ENCODE measurements at regions not wholly inside any gene's neighbourhood (a gene's known extent, or its start where the extent isn't known, plus 50 kb on each side); places are given as distances from the start of the nearest gene placed in this dataset.

DNA sequence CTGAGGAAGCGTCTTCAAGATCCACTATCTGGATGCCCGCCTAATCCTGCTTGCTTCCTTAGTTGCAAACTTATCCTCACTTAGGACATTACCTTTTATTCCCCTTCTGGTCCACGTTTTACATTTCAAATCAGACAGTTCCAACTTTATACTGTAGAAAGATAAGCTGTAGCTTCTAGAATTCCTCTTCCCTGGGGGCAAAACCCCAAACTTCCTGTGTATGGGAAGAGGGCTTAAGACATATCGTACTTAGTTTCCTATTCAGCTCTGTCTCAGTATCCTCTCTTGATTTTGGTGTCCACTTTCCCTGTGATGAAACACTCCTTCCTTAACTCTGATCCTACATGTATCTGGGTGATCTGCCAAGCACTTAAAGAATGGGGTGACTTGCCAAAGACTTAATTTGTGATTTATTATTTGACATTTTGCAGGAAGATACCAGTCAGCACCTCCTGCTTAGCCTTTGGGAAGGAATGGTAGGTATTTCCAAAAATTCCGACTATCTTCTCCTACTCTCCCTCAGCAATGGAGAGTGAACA, 245.2 kb downstream of the CDCA7 start:
- H4K20me1 ChIP-seq (ENCODE audit: control insufficient read depth, insufficient read depth, low read depth, low read length) = no peaks in the 10 kb centered on the region
- H3K4me2 ChIP-seq (ENCODE audit: low read length) = no peak overlapping the region
- no peak overlapping the region for H3K4me3 ChIP-seq (ENCODE audit: low read length)
- H3K27me3 ChIP-seq (ENCODE audit: control insufficient read depth, low read length) = 0 out of 2 replicates have a peak, but pooled peaks cover 6% of the 10 kb centered on the region
- no peak overlapping the region for H3K27ac ChIP-seq (ENCODE audit: low read depth, low read length)
- H3K79me2 ChIP-seq (ENCODE audit: control insufficient read depth, low read length) = no peaks in the 10 kb centered on the region
- no peaks in the 10 kb centered on the region for H3K9me2 ChIP-seq (replicated peaks; ENCODE audit: control insufficient read depth, low read length)
- H3K4me1 ChIP-seq (ENCODE audit: control insufficient read depth, low read length) = no peaks in the 10 kb centered on the region
- no peaks in the 10 kb centered on the region for H3K36me3 ChIP-seq (ENCODE audit: control insufficient read depth, low read length)
- TF ChIP-seq, protein P1, sequence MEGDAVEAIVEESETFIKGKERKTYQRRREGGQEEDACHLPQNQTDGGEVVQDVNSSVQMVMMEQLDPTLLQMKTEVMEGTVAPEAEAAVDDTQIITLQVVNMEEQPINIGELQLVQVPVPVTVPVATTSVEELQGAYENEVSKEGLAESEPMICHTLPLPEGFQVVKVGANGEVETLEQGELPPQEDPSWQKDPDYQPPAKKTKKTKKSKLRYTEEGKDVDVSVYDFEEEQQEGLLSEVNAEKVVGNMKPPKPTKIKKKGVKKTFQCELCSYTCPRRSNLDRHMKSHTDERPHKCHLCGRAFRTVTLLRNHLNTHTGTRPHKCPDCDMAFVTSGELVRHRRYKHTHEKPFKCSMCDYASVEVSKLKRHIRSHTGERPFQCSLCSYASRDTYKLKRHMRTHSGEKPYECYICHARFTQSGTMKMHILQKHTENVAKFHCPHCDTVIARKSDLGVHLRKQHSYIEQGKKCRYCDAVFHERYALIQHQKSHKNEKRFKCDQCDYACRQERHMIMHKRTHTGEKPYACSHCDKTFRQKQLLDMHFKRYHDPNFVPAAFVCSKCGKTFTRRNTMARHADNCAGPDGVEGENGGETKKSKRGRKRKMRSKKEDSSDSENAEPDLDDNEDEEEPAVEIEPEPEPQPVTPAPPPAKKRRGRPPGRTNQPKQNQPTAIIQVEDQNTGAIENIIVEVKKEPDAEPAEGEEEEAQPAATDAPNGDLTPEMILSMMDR (IDR thresholded peaks at IDR 0.05; ENCODE audit: low read depth, low read length, poor library complexity, severe bottlenecking) = no peak
- no peak for TF ChIP-seq EZH2phosphoT487 (IDR thresholded peaks at IDR 0.05; ENCODE audit: borderline replicate concordance, low read length)
- no peaks in the 10 kb centered on the region for H3K9me3 ChIP-seq (ENCODE audit: control insufficient read depth, insufficient read depth, low read length)
- H3F3A ChIP-seq (ENCODE audit: control insufficient read depth, insufficient read depth) = no peaks in the 10 kb centered on the region

DNA sequence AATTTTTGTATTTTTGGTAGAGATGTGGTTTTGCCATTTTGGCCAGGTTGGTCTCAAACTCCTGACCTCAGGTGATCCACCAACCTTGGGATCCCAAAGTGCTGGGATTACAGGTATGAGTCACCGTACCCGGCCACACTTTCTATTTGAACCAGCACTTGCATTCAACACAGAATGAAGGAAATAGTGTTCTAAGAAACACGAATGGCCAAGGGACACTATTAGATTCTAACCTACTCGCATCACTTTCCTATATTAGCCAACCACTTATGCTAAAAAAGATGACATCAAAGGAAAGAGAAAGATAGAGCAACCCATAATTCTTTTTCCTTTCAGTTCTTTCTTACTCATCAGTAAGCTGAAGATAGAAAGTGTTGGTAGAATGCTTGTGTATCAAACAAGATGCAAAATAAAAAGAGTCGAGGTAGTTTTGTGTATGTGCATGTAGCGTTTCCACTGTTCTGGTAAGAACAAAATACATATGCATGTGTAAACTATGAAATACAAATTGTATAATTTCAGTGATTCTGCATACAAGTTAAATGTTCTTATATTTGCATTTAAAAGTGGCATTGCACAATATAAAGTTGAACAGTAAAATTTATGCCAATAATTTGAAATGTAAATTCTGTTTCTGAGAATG, 247.6 kb downstream of the CDCA7 start:
- Histone ChIP-seq H3K27me3 (ENCODE audit: control insufficient read depth, low read length) (peaks cover 11% of the 10 kb centered on the region), H3K4me1 (ENCODE audit: control insufficient read depth, low read length) (no peaks in the 10 kb centered on the region), H3K9me2 (replicated peaks; ENCODE audit: control insufficient read depth, low read length) (no peaks in the 10 kb centered on the region), H3K9me3 (ENCODE audit: control insufficient read depth, insufficient read depth, low read length) (no peaks in the 10 kb centered on the region), H3F3A (ENCODE audit: control insufficient read depth, insufficient read depth) (no peaks in the 10 kb centered on the region), H4K20me1 (ENCODE audit: control insufficient read depth, insufficient read depth, low read depth, low read length) (no peaks in the 10 kb centered on the region), H3K4me2 (ENCODE audit: low read length) (no peak overlapping the region), H3K4me3 (ENCODE audit: low read length) (no peak overlapping the region), H3K36me3 (ENCODE audit: control insufficient read depth, low read length) (no peaks in the 10 kb centered on the region), H3K27ac (ENCODE audit: low read depth, low read length) (no peak overlapping the region), H3K79me2 (ENCODE audit: control insufficient read depth, low read length) (no peaks in the 10 kb centered on the region)
- TF ChIP-seq EZH2phosphoT487 (IDR thresholded peaks at IDR 0.05; ENCODE audit: borderline replicate concordance, low read length) = no peak
- TF ChIP-seq, protein P1 (IDR thresholded peaks at IDR 0.05; ENCODE audit: low read depth, low read length, poor library complexity, severe bottlenecking) = no peak

DNA sequence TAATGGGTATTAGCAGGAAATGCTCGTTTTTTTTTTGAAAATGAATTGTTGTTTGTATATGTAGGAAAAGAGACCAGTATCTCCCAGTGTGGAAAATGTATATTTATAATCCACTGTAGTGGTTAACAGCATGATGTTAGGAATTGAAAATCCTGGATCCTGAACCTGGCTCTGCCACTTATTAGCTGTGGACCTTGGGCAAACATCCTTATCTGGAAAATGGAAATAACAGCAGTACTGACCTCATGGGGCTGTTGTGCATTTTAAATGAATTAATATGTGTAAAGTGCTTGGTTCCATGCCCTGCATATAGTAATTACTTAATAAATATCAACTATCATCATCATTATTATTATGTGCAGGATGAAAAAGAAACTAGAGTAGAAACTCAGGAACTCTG, 251.3 kb downstream of the CDCA7 start:
- TF ChIP-seq, protein P1 (IDR thresholded peaks at IDR 0.05; ENCODE audit: low read depth, low read length, poor library complexity, severe bottlenecking) = no peak
- no peak for TF ChIP-seq EZH2phosphoT487 (IDR thresholded peaks at IDR 0.05; ENCODE audit: borderline replicate concordance, low read length)
- Histone ChIP-seq H3F3A (ENCODE audit: control insufficient read depth, insufficient read depth) (no peaks in the 10 kb centered on the region), H3K9me3 (ENCODE audit: control insufficient read depth, insufficient read depth, low read length) (no peaks in the 10 kb centered on the region), H3K4me1 (ENCODE audit: control insufficient read depth, low read length) (no peaks in the 10 kb centered on the region), H3K4me3 (ENCODE audit: low read length) (no peak overlapping the region), H3K79me2 (ENCODE audit: control insufficient read depth, low read length) (no peaks in the 10 kb centered on the region), H3K27me3 (ENCODE audit: control insufficient read depth, low read length) (peaks cover 10% of the 10 kb centered on the region), H3K9me2 (replicated peaks; ENCODE audit: control insufficient read depth, low read length) (no peaks in the 10 kb centered on the region), H3K27ac (ENCODE audit: low read depth, low read length) (no peak overlapping the region), H3K4me2 (ENCODE audit: low read length) (no peak overlapping the region), H3K36me3 (ENCODE audit: control insufficient read depth, low read length) (no peaks in the 10 kb centered on the region), H4K20me1 (ENCODE audit: control insufficient read depth, insufficient read depth, low read depth, low read length) (no peaks in the 10 kb centered on the region)
